NB4 (cell line): ENCODE measurements at regions not wholly inside any gene's neighbourhood (a gene's known extent, or its start where the extent isn't known, plus 50 kb on each side); places are given as distances from the start of the nearest gene placed in this dataset.

Experiments
- DNase-seq: peaks from one replicate; pipeline ENCODE4 v3.0.0; 2010; ENCODE audit warnings: low read depth
- H3K4me3 ChIP-seq: one replicate; pipeline ENCODE4 v1.5.1; 2011; ENCODE audit warnings: mild to moderate bottlenecking, low read depth, low read length, moderate library complexity
- MYC ChIP-seq: IDR thresholded peaks from 2 replicates; pipeline ENCODE4 v1.6.1; 2011; ENCODE audit warnings: low read depth, low read length
- POLR2A ChIP-seq: IDR thresholded peaks from 2 replicates; pipeline ENCODE4 v1.6.1; 2011; ENCODE audit warnings: mild to moderate bottlenecking; ENCODE audit not compliant: insufficient read length; ENCODE audit errors: extremely low read depth
- TF ChIP-seq, protein P1 (sequence below): IDR thresholded peaks from one replicate; pipeline ENCODE4 v1.5.1; 2012; ENCODE audit warnings: low read depth, low read length
- TF ChIP-seq, protein P2 (sequence below): IDR thresholded peaks from 2 replicates; pipeline ENCODE4 v1.6.1; 2011; ENCODE audit warnings: low read depth, low read length

- TF ChIP-seq, protein P1, sequence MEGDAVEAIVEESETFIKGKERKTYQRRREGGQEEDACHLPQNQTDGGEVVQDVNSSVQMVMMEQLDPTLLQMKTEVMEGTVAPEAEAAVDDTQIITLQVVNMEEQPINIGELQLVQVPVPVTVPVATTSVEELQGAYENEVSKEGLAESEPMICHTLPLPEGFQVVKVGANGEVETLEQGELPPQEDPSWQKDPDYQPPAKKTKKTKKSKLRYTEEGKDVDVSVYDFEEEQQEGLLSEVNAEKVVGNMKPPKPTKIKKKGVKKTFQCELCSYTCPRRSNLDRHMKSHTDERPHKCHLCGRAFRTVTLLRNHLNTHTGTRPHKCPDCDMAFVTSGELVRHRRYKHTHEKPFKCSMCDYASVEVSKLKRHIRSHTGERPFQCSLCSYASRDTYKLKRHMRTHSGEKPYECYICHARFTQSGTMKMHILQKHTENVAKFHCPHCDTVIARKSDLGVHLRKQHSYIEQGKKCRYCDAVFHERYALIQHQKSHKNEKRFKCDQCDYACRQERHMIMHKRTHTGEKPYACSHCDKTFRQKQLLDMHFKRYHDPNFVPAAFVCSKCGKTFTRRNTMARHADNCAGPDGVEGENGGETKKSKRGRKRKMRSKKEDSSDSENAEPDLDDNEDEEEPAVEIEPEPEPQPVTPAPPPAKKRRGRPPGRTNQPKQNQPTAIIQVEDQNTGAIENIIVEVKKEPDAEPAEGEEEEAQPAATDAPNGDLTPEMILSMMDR = no peak
- TF ChIP-seq POLR2A (no peak), MYC (no peak)
- TF ChIP-seq, protein P2, sequence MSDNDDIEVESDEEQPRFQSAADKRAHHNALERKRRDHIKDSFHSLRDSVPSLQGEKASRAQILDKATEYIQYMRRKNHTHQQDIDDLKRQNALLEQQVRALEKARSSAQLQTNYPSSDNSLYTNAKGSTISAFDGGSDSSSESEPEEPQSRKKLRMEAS = no peak
- no peak overlapping the region for H3K4me3 ChIP-seq
- DNase-seq = no peak
Measured at GRCh38 chr15:62462721-62463120, 297.6 kb upstream of the C2CD4B start.

GRCh38 chr15:62464705-62465104 is 299.6 kb upstream of the C2CD4B start:
- DNase-seq = no peak
- TF ChIP-seq, protein P1 = no peak
- no peak for TF ChIP-seq POLR2A
- TF ChIP-seq MYC = no peak
- TF ChIP-seq, protein P2 = no peak
- H3K4me3 ChIP-seq = no peak overlapping the region

DNA sequence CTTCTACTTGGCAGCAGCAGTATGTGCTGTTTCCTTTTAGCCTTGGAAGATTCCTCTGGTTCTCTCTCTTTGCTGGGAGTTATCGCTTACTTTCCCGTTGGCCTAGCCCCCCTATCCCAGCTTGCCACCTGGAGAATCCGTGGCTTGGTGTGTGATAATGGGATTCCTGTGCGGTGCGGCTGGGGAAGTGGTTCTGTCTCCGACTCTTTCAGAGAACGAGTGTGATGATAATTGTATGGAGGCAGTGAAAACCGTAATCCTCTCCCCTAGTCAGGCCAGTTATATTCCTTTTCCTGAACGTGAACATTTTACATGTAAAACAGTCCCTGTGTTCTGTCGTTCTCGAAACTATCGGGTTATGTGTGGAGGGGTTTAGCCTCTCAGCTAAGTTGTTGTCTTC is 300.1 kb upstream of the C2CD4B start:
- TF ChIP-seq, protein P2 = no peak
- TF ChIP-seq, protein P1 = no peak
- DNase-seq = no peak
- H3K4me3 ChIP-seq = no peak overlapping the region

DNA sequence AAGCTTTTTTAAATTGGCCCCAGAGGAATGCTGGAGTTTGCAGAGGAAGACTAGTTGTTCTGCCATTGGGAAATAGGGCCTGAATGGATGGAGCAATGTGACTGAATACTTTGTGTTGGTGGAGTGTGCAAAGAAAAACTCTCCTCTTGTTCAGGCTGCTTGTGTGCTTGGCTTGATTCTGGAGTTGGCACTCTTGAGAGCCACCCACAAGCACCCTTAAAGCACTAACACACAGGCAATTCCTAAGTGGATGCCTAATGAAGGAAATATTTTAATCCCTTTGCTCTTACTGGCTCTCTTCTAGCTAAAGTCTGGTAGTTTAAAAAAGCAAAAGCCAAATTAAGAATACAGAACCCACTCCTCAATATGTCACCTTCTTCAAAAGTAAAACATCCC is 304.4 kb upstream of the C2CD4B start:
- H3K4me3 ChIP-seq = no peak overlapping the region
- no peak for DNase-seq
- TF ChIP-seq MYC (no peak), POLR2A (no peak)
- TF ChIP-seq, protein P1 = no peak
- TF ChIP-seq, protein P2 = no peak

GRCh38 chr15:62469874-62470688 is 305.0 kb upstream of the C2CD4B start:
- no peak for DNase-seq
- TF ChIP-seq, protein P2 = no peak
- TF ChIP-seq POLR2A (no peak), MYC (no peak)
- TF ChIP-seq, protein P1 = no peak
- H3K4me3 ChIP-seq = no peak overlapping the region
